ENCODE measurements at regions not wholly inside any gene's neighbourhood (a gene's known extent, or its start where the extent isn't known, plus 50 kb on each side); places are given as distances from the start of the nearest gene placed in this dataset.

- TF ChIP-seq, protein P1, sequence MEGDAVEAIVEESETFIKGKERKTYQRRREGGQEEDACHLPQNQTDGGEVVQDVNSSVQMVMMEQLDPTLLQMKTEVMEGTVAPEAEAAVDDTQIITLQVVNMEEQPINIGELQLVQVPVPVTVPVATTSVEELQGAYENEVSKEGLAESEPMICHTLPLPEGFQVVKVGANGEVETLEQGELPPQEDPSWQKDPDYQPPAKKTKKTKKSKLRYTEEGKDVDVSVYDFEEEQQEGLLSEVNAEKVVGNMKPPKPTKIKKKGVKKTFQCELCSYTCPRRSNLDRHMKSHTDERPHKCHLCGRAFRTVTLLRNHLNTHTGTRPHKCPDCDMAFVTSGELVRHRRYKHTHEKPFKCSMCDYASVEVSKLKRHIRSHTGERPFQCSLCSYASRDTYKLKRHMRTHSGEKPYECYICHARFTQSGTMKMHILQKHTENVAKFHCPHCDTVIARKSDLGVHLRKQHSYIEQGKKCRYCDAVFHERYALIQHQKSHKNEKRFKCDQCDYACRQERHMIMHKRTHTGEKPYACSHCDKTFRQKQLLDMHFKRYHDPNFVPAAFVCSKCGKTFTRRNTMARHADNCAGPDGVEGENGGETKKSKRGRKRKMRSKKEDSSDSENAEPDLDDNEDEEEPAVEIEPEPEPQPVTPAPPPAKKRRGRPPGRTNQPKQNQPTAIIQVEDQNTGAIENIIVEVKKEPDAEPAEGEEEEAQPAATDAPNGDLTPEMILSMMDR (IDR thresholded peaks at IDR 0.05) = no peak
- no peak for TF ChIP-seq EZH2 (IDR thresholded peaks at IDR 0.05)
Measured at GRCh38 chr2:7233126-7233525, 315.9 kb downstream of the RNF144A start.
